ENCODE measurements at regions not wholly inside any gene's neighbourhood (a gene's known extent, or its start where the extent isn't known, plus 50 kb on each side); places are given as distances from the start of the nearest gene placed in this dataset.

DNA sequence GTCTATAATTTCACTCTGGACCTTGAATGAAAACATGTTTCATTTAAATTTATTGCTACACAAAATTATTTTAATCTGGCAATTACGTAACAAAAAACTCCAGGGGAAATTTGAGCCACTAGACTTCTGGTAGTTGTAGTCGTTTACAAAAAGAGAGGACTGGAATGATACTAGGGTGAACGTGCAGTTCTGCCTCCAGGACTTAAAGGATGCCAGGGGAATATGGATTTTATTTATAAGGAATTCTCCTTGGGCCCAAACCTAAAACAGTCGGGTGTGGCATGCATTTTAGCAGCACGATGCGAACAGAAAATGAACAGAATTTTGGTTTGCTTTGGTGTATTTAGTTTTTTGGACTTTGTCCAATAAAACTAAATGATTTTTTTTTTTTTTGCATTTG is 76.9 kb downstream of the PRL start:
- no peak overlapping the region for H2BK120ac ChIP-seq (ENCODE audit: low read depth, low read length, poor library complexity, severe bottlenecking)
- H3K9me3 ChIP-seq (ENCODE audit: control insufficient read depth, low read depth, low read length): no peaks in the 10 kb centered on the region
- H3K4me2 ChIP-seq (ENCODE audit: insufficient read depth, insufficient read length, low read length): no peak overlapping the region
- H4K8ac ChIP-seq (replicated peaks; ENCODE audit: insufficient read length, low read depth, low read length): no peak overlapping the region
- H3K56ac ChIP-seq (ENCODE audit: insufficient read length, low read depth, low read length): no peak overlapping the region
- H3K36me3 Mint-ChIP-seq (ENCODE audit: insufficient read depth in 1 of 3, low read depth in 3 of 3): peaks cover 3 to 21% (median 7%) of the 10 kb centered on the region in 3 experiments; a peak in 4 of 7 replicates
- no peaks in the 10 kb centered on the region for H3K27me3 Mint-ChIP-seq (ENCODE audit: low read depth)
- H3K27ac Mint-ChIP-seq: 0 out of 7 replicates have a peak overlapping the region, but pooled peaks of 1 of the 3 experiments have one; percentile 24
- H3T11ph ChIP-seq (ENCODE audit: low read length): no peak overlapping the region
- H2BK20ac ChIP-seq (ENCODE audit: low read depth, low read length, poor library complexity, severe bottlenecking): no peak overlapping the region
- H4K91ac ChIP-seq (ENCODE audit: insufficient read length, low read depth, low read length): no peak overlapping the region
- TF ChIP-seq, protein P1, sequence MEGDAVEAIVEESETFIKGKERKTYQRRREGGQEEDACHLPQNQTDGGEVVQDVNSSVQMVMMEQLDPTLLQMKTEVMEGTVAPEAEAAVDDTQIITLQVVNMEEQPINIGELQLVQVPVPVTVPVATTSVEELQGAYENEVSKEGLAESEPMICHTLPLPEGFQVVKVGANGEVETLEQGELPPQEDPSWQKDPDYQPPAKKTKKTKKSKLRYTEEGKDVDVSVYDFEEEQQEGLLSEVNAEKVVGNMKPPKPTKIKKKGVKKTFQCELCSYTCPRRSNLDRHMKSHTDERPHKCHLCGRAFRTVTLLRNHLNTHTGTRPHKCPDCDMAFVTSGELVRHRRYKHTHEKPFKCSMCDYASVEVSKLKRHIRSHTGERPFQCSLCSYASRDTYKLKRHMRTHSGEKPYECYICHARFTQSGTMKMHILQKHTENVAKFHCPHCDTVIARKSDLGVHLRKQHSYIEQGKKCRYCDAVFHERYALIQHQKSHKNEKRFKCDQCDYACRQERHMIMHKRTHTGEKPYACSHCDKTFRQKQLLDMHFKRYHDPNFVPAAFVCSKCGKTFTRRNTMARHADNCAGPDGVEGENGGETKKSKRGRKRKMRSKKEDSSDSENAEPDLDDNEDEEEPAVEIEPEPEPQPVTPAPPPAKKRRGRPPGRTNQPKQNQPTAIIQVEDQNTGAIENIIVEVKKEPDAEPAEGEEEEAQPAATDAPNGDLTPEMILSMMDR (conservative IDR thresholded peaks at IDR 0.05): no peak
- no peaks in the 10 kb centered on the region; the same call in 1 of the 2 replicates for H3K79me2 ChIP-seq (ENCODE audit: insufficient read depth, low read length)
- peaks cover 22 to 29% of the 10 kb centered on the region in 2 experiments for H3K4me1 Mint-ChIP-seq
- no peaks in the 10 kb centered on the region for H4K20me1 ChIP-seq (ENCODE audit: control insufficient read depth, insufficient read depth, insufficient read length)
- H3K79me1 ChIP-seq (ENCODE audit: insufficient read depth, low read depth, low read length, poor library complexity, severe bottlenecking): no peaks in the 10 kb centered on the region
- no peak overlapping the region for H2BK5ac ChIP-seq (ENCODE audit: insufficient read length, low read length)
- H3K9me3 Mint-ChIP-seq: peaks cover 0 to 4% of the 10 kb centered on the region in 2 experiments; a peak in 1 of 5 replicates
- no peak overlapping the region for H2BK12ac ChIP-seq (ENCODE audit: insufficient read length, low read depth, low read length)
- H3K18ac ChIP-seq (ENCODE audit: insufficient read length, low read depth, low read length): no peak overlapping the region
- no peaks in the 10 kb centered on the region for H3K27me3 ChIP-seq (ENCODE audit: insufficient read depth, low read length)
- DNase-seq: no peak
- H3K23ac ChIP-seq (ENCODE audit: insufficient read length, low read depth, low read length): no peak overlapping the region
- WGBS (ENCODE audit: extremely low coverage, insufficient read length, low lambda C conversion rate): no CpG with 5 or more reads among the region's 6 CpGs
- peaks cover 4% of the 10 kb centered on the region for H3K23me2 ChIP-seq (ENCODE audit: insufficient read length, low read depth, low read length, poor library complexity, severe bottlenecking)
- no peak overlapping the region for H2AK5ac ChIP-seq (ENCODE audit: insufficient read length, low read length)
- H3K4me1 ChIP-seq (ENCODE audit: insufficient read depth, low read length): peaks cover 12% of the 10 kb centered on the region; the same call in 1 of the 2 replicates
- H3K4me3 Mint-ChIP-seq: no peak overlapping the region
- H3K27ac ChIP-seq (ENCODE audit: insufficient read length, low read depth, low read length): no peak overlapping the region
- no peak overlapping the region for H4K5ac ChIP-seq (ENCODE audit: insufficient read length, low read depth, low read length)
- H3K9ac ChIP-seq (ENCODE audit: extremely low read depth, insufficient read length, low read length): no peak overlapping the region
- H3K4ac ChIP-seq (ENCODE audit: low read depth, low read length): no peak overlapping the region
- H2BK15ac ChIP-seq (ENCODE audit: low read depth, low read length): no peak overlapping the region
- H3K14ac ChIP-seq (ENCODE audit: insufficient read depth, low read length): no peak overlapping the region
- H2AFZ ChIP-seq (ENCODE audit: low read length): no peak overlapping the region
